Parathyroid adenoma (tissue), 2 donors: ENCODE measurements at regions not wholly inside any gene's neighbourhood (a gene's known extent, or its start where the extent isn't known, plus 50 kb on each side); places are given as distances from the start of the nearest gene placed in this dataset.

Experiments
- H2AFZ ChIP-seq: fragments of 300-600 bp; sonication (generic); one replicate; pipeline ENCODE4 v1.7.0; 2017; ENCODE audit warnings: antibody characterized with exemption, mild to moderate bottlenecking
- H3K27ac ChIP-seq: fragments of 300-600 bp; sonication (generic); one replicate; pipeline ENCODE4 v1.7.0; 2017
- H3K27me3 ChIP-seq: fragments of 300-600 bp; sonication (generic); one replicate; pipeline ENCODE4 v1.7.0; 2017; ENCODE audit warnings: low read length; ENCODE audit not compliant: control insufficient read depth, insufficient read depth
- H3K36me3 ChIP-seq: fragments of 300-600 bp; sonication (generic); one replicate; pipeline ENCODE4 v1.7.0; 2017; ENCODE audit warnings: low read length; ENCODE audit not compliant: control insufficient read depth, insufficient read depth
- H3K4me1 ChIP-seq: fragments of 300-600 bp; sonication (generic); one replicate; pipeline ENCODE4 v1.7.0; 2017; ENCODE audit warnings: control low read depth
- H3K4me2 ChIP-seq: fragments of 300-600 bp; sonication (generic); one replicate; pipeline ENCODE4 v1.7.0; 2017; ENCODE audit warnings: low read length
- H3K4me3 ChIP-seq: fragments of 300-600 bp; sonication (generic); one replicate; pipeline ENCODE4 v1.7.0; 2017; ENCODE audit warnings: low read depth, low read length
- H3K79me2 ChIP-seq: fragments of 300-600 bp; sonication (generic); one replicate; pipeline ENCODE4 v1.7.0; 2017; ENCODE audit warnings: control low read depth
- H3K9ac ChIP-seq: fragments of 300-600 bp; sonication (generic); one replicate; pipeline ENCODE4 v1.7.0; 2017; ENCODE audit warnings: mild to moderate bottlenecking
- H3K9me3 ChIP-seq: fragments of 300-600 bp; sonication (generic); one replicate; pipeline ENCODE4 v1.7.0; 2017; ENCODE audit warnings: low read length; ENCODE audit not compliant: control insufficient read depth
- CTCF ChIP-seq: fragments of 300-600 bp; sonication (generic); IDR thresholded peaks from one replicate; pipeline ENCODE4 v1.7.0; 2017; ENCODE audit warnings: antibody characterized with exemption, mild to moderate bottlenecking
- donor health status: primary hyperparathyroidism.

- Histone ChIP-seq H3K79me2 (no peaks in the 10 kb centered on the region), H3K9ac (no peak overlapping the region), H3K4me2 (no peak overlapping the region), H3K4me1 (no peaks in the 10 kb centered on the region), H3K36me3 (no peaks in the 10 kb centered on the region), H3K27me3 (no peaks in the 10 kb centered on the region), H3K4me3 (no peak overlapping the region), H3K9me3 (no peaks in the 10 kb centered on the region), H3K27ac (no peak overlapping the region), H2AFZ (no peak overlapping the region)
- no peak for TF ChIP-seq CTCF
Observed at GRCh38 chr2:187966924-187967323, 324.8 kb upstream of the GULP1 start.

GRCh38 chr2:187971893-187972292, 319.8 kb upstream of the GULP1 start:
- Histone ChIP-seq H3K27me3 (no peaks in the 10 kb centered on the region), H3K9me3 (no peaks in the 10 kb centered on the region), H3K27ac (no peak overlapping the region), H3K36me3 (no peaks in the 10 kb centered on the region), H3K4me3 (no peak overlapping the region), H2AFZ (no peak overlapping the region), H3K4me2 (no peak overlapping the region), H3K9ac (no peak overlapping the region), H3K79me2 (no peaks in the 10 kb centered on the region), H3K4me1 (no peaks in the 10 kb centered on the region)
- TF ChIP-seq CTCF, result no peak

- H3K36me3 ChIP-seq, result no peaks in the 10 kb centered on the region
- no peak overlapping the region for H3K27ac ChIP-seq
- H3K9me3 ChIP-seq, result no peaks in the 10 kb centered on the region
- no peaks in the 10 kb centered on the region for H3K4me1 ChIP-seq
- H2AFZ ChIP-seq, result no peak overlapping the region
- H3K9ac ChIP-seq, result no peak overlapping the region
- no peaks in the 10 kb centered on the region for H3K79me2 ChIP-seq
- no peak for TF ChIP-seq CTCF
- H3K27me3 ChIP-seq, result no peaks in the 10 kb centered on the region
- no peak overlapping the region for H3K4me3 ChIP-seq
- no peak overlapping the region for H3K4me2 ChIP-seq
Observed at GRCh38 chr2:187976259-187976985, 315.3 kb upstream of the GULP1 start.

DNA sequence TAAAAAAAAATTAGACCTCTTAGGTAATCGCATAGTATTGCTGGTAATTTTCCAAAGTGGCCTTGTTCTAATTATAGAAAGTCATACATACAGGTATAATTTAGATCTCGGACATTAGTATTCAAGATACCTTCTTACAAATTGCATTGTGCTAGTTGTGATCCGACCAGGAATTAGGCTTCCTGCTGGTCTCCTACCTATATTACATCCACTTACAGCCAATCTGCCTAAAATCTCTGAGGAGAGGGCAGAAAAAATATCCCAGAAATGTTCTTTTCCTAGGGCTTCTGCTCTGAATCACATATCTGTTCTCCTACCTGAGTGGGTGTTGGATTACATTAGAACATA, 314.7 kb upstream of the GULP1 start:
- Histone ChIP-seq H3K9ac (no peak overlapping the region), H3K4me3 (no peak overlapping the region), H3K36me3 (no peaks in the 10 kb centered on the region), H3K79me2 (no peaks in the 10 kb centered on the region), H3K9me3 (no peaks in the 10 kb centered on the region), H3K27ac (no peak overlapping the region), H3K4me1 (no peaks in the 10 kb centered on the region), H2AFZ (no peak overlapping the region), H3K27me3 (no peaks in the 10 kb centered on the region), H3K4me2 (no peak overlapping the region)
- no peak for TF ChIP-seq CTCF

DNA sequence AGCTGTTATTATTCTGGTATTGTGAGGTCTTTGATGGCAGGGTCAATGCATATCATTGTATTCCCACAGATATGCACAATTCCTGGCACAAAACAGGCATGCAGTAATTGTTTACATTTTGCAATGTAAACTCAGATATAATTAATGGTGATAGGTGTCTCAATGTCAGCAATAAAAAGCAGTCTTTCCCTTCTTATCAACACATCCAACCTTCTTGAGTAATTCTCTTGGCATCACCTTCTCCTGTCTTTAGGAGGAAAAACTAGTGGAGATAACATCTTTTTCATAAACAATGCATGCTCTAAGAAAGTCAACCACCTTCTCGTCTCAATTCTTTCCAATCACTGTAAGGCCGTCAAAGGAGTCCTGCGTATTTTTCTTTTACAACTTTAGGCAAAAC, 313.3 kb upstream of the GULP1 start:
- no peaks in the 10 kb centered on the region for H3K79me2 ChIP-seq
- H3K9ac ChIP-seq, result no peak overlapping the region
- no peak overlapping the region for H2AFZ ChIP-seq
- H3K4me1 ChIP-seq, result no peaks in the 10 kb centered on the region
- no peak overlapping the region for H3K4me3 ChIP-seq
- no peak for TF ChIP-seq CTCF
- no peaks in the 10 kb centered on the region for H3K27me3 ChIP-seq
- H3K27ac ChIP-seq, result no peak overlapping the region
- no peaks in the 10 kb centered on the region for H3K9me3 ChIP-seq
- H3K4me2 ChIP-seq, result no peak overlapping the region
- H3K36me3 ChIP-seq, result no peaks in the 10 kb centered on the region
